GM19397 (cell line): ENCODE measurements at regions not wholly inside any gene's neighbourhood (a gene's known extent, or its start where the extent isn't known, plus 50 kb on each side); places are given as distances from the start of the nearest gene placed in this dataset.
"Not testable (repeated sequence)": the region's sequence is repeated elsewhere in the genome, so short reads cannot be mapped to it uniquely, and the experiment has no call there.

Experiments
- ATAC-seq: cut with Tn5 transposase; IDR thresholded peaks from one replicate; pipeline ENCODE4 v1.9.1; 2021; ENCODE audit warnings: mild to moderate bottlenecking, moderate library complexity; ENCODE audit not compliant: unreplicated experiment

DNA sequence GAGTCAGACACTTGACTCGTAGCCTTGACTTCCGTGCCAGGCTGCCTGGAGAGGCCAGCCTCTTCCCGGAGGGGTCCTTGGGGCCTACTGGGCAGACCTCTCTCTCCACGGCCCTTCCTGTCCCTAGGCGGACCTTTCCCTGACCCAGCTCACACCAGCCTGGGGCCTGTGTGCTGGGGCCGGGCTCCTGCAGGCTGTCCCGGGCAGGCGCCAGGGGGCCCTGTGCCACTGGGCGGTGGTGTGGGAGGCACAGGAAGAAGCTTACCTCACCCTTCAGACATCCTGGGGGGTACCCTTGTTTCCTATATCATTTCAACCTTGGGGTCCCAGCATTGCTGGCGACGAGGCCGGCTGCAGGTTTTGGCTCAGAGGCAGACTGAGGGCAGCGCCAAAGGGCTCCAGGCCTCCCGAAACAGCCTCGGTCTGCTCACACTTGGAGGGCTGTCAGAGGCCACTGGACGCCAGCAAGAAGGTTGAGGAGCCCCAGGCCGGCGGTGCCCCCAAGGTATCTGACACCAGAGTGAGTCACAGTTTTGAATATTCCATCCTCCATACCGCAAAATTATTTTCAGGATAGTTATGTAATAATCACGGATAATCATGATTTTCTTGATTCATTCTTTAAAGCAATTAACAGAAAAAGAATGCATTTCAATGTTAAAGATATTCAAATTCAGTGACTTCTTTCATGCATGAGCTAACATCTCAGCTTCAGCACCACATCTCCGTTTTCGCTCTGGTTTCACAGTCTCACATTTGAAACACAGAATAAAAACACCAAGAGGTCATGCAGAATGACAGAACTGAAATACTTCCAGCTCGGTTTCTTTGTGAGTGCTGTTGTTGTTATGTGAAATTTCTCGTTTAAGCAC lies 3967.6 kb upstream of the TPTE start:
- ATAC-seq: not testable (repeated sequence)

DNA sequence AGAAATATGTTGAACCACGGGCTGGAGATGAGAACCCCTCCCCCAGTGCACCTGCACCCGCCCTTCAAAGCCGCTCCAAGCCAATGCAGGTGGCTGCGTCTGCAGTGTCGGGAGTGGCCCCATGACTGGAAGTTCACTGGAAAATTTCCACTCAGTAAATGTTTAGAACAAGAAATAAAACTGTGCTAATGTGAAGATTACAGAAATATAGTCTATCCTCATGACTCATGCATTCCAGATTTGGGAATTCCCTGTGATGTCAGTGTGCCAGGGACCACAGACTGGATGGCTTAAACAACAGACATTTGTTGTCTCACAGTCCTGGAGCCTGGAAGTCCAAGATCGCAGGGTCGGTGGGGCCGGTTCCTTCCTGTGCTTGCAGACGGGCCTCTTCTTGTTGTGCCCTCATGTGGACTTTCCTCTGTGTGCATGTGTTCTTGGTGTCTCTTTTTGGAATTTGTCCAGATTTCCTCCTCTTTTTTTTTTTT lies 3967.0 kb upstream of the TPTE start:
- not testable (repeated sequence) for ATAC-seq

DNA sequence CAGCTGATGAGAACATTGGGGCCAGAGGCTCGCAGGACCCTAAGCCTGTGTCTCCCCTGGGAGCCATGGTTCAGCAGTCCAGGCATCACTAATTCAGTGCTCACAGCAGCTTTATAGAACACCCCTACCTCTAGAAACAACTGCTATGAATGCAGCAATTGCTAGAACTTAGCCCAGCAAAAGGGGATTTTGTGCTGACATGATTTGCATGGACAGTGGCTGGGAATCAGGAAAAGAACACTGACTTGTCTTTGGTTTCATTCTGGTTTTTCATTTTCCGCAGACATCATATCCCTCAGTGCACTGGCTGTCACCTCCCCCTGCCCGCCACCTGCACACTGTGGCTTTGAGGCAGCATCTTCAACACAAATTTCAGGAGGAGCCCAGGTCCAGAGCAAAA lies 3964.9 kb upstream of the TPTE start:
- ATAC-seq: not testable (repeated sequence)

- not testable (repeated sequence) for ATAC-seq
Observed at GRCh38 chr21:6557415-6557814, 3964.0 kb upstream of the TPTE start.

DNA sequence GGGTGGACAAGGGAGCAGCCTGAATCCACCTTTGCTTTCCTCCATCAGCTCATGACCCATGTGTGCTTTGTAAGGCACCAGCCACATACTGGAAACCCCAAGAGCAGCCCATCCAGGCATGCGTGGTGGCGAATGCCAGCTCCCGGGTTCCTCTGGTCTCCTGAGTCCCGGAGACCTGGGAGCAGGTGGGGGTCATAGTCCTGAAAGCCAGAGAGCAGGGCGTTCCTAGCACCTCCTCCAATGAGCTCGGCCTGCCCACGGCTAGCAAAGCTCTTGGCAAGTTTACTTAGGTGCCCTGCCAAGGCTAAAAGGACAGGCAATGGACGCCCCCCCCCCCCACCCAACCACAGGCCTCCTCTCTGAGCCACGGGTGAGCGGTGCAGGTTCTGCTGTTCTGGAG lies 3960.2 kb upstream of the TPTE start:
- not testable (repeated sequence) for ATAC-seq

- not testable (repeated sequence) for ATAC-seq
Observed at GRCh38 chr21:6561578-6561977, 3959.8 kb upstream of the TPTE start.

DNA sequence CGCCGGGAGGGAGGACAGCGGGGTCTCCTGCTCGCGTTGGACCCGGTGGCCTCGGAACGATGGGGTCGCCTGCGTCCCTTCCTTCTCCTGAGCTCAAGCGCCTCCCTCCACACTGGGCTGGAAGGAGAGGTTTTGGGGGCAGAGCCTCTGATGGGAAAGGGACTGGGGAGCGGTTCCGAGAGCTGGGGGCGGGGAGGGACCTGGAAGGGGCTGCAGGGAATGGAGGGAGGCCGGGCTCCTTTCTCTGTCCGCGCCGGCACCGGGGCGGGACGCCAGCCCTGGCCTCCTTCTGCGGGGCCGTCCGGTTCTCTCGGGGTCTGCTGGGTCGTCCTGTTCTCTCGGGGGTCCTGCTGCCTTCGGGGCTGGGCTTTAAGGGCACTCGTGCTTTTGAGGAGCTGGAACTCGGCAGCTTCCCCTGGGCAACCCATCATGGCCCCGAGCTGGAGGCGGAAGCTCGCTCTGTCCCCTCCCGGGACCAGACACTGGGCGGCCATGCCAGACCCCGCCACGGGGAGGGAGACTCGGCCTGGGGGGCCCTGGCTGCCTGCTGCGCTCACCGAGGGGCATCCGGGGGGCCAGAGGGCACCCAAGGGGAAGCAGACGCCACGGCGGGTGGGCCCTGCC lies 3956.7 kb upstream of the TPTE start:
- not testable (repeated sequence) for ATAC-seq

DNA sequence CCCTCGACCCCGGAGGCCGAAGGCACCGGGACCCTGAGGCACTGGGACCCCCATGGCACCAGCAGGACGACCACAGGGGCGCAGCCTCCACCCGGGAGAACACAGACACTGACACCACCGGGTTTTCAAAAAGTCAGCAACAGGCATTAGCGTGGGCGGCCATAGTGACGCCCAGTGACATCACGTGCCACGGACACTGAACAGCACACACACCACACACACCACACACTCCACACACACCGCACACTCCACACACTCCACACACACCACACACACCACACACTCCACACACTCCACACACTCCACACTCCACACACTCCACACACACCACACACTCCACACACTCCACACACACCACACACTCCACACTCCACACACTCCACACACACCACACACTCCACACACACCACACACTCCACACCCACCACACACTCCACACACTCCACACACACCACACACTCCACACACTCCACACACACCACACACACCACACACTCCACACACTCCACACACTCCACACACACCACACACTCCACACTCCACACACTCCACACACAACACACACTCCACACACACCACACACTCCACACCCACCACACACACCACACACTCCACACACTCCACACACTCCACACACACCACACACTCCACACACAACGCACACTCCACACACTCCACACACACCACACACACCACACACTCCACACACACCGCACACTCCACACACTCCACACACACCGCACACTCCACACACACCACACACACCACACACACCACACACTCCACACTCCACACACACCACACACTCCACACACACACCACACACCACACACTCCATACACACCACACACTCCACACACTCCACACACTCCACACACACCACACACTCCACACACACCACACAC lies 3955.9 kb upstream of the TPTE start:
- ATAC-seq: not testable (repeated sequence)

- not testable (repeated sequence) for ATAC-seq
Observed at GRCh38 chr21:6567542-6567941, 3953.8 kb upstream of the TPTE start.

DNA sequence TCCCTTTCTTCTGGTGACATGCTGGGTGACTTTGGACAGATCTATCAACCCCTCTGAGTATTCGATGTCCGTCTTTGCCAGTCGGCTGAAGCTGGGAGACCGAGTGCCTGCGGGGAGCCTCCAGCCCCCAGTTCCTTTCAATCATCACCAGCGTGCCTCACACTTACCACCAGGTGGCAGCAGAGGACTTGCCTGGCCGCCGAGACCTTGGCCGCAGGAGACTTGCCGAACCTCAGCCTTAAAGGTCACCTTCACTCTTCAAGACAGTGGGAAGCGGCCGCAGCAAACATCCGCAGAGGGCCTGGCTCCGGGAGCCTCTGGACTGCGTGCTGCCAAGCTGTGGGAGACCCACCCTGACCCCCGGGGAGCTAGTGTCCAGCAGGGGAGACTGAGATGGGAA lies 3952.2 kb upstream of the TPTE start:
- not testable (repeated sequence) for ATAC-seq

DNA sequence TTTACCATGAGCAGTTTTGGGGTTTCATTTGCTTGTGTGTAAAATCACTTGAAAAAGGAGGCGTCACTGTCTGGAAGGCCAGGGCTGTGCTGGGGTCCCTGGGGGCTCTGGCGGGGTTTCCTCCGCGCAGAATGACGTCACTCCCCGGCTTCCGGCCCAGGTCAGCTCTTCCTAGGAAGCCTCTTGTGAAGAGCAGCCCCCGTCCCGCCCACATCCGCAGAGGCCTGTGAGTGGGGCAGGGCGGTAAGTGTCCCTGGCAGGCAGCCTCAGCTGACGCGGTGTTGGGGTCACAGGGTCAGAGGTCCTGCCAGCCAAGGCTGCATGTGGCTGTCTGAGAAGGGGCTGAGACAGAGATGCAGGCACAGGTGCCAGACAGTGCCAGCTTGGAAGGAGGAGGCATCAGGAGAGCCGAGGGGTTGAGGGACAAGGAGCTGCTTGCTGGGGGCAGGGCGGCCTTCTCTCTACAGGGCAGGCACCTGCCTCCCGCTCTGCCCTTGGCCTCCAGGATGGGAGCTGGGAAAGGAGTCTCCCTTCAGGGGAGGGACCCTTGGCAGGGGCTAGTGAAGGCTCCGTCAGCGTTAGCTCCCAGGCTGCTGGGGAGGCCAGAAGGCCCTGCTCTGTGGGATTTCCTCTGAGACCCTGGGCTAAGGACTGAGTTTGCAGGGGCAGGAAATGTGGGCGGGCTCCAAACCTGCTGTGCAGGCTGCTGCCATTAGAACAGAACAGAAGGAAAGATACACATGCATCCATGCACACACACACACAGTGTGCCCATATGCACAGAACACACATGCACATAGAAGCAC lies 3951.6 kb upstream of the TPTE start:
- ATAC-seq: not testable (repeated sequence)

GRCh38 chr21:6570700-6571368 lies 3950.5 kb upstream of the TPTE start:
- not testable (repeated sequence) for ATAC-seq

- ATAC-seq: not testable (repeated sequence)
Observed at GRCh38 chr21:6573576-6573975, 3947.8 kb upstream of the TPTE start.

- ATAC-seq: not testable (repeated sequence)
Observed at GRCh38 chr21:6579801-6580200, 3941.6 kb upstream of the TPTE start.
